Endodermal cell (in vitro differentiated cells): ENCODE measurements at regions not wholly inside any gene's neighbourhood (a gene's known extent, or its start where the extent isn't known, plus 50 kb on each side); places are given as distances from the start of the nearest gene placed in this dataset.

ENCODE experiments used
- DNase-seq: peaks from one replicate; pipeline ENCODE4 v3.0.0-alpha.2; 2017
- H3K27ac ChIP-seq: 2 replicates; pipeline ENCODE4 v1.5.1; 2013; ENCODE audit warnings: mild to moderate bottlenecking, low read depth, low read length, moderate library complexity
- H3K27me3 ChIP-seq: 2 replicates; pipeline ENCODE4 v1.6.1; 2013; ENCODE audit warnings: mild to moderate bottlenecking, low read length, moderate library complexity; ENCODE audit not compliant: insufficient read depth, control insufficient read depth, poor library complexity, severe bottlenecking
- H3K36me3 ChIP-seq: 2 replicates; pipeline ENCODE4 v1.7.0; 2013; ENCODE audit warnings: mild to moderate bottlenecking, low read length, moderate library complexity; ENCODE audit not compliant: control insufficient read depth, insufficient read depth
- H3K4me1 ChIP-seq: one replicate; pipeline ENCODE4 v1.7.0; 2013; ENCODE audit warnings: low read length; ENCODE audit not compliant: control insufficient read depth, insufficient read depth
- H3K4me3 ChIP-seq: 2 replicates; pipeline ENCODE4 v1.5.1; 2013; ENCODE audit warnings: mild to moderate bottlenecking, low read length, moderate library complexity
- H3K9ac ChIP-seq: 2 replicates; pipeline ENCODE4 v1.6.1; 2013; ENCODE audit warnings: mild to moderate bottlenecking, low read length, moderate library complexity; ENCODE audit not compliant: poor library complexity, severe bottlenecking; ENCODE audit errors: extremely low read depth
- H3K9me3 ChIP-seq: 2 replicates; pipeline ENCODE4 v1.6.1; 2013; ENCODE audit warnings: mild to moderate bottlenecking, low read length, moderate library complexity; ENCODE audit not compliant: control insufficient read depth
- H3K27ac Mint-ChIP-seq: 2 replicates; pipeline ENCODE4 v1.8.0; 2020; ENCODE audit warnings: mixed read lengths
- H3K27me3 Mint-ChIP-seq: 2 replicates; pipeline ENCODE4 v1.8.0; 2021; ENCODE audit warnings: mild to moderate bottlenecking, mixed read lengths; ENCODE audit not compliant: insufficient read depth
- H3K36me3 Mint-ChIP-seq: 2 replicates; pipeline ENCODE4 v1.8.0; 2020; ENCODE audit warnings: low read depth, mixed read lengths
- H3K4me1 Mint-ChIP-seq: 2 replicates; pipeline ENCODE4 v1.8.0; 2020; ENCODE audit warnings: mixed read lengths
- H3K4me3 Mint-ChIP-seq: 2 replicates; pipeline ENCODE4 v1.8.0; 2020; ENCODE audit warnings: mild to moderate bottlenecking, moderate library complexity, mixed read lengths
- H3K9me3 Mint-ChIP-seq: 2 replicates; pipeline ENCODE4 v1.8.0; 2020; ENCODE audit warnings: mild to moderate bottlenecking, mixed read lengths
- WGBS, 2 experiments: methylation state at CpG; one replicate each; pipeline versions ENCODE4 v1.1.5 to v1.1.7; 2013; ENCODE audit warnings: missing lambda C conversion rate in 2 of 2, mixed read lengths in 1 of 2; ENCODE audit not compliant: insufficient coverage in 1 of 2, insufficient read length in 1 of 2; 5-methylcytosine and 5-hydroxymethylcytosine counted together
- TF ChIP-seq, protein P1 (sequence below): fragments of 200-600 bp; sonication (generic); conservative IDR thresholded peaks from 2 replicates; pipeline ENCODE4 v1.5.0; 2021; ENCODE audit warnings: antibody characterized with exemption, mild to moderate bottlenecking

DNA sequence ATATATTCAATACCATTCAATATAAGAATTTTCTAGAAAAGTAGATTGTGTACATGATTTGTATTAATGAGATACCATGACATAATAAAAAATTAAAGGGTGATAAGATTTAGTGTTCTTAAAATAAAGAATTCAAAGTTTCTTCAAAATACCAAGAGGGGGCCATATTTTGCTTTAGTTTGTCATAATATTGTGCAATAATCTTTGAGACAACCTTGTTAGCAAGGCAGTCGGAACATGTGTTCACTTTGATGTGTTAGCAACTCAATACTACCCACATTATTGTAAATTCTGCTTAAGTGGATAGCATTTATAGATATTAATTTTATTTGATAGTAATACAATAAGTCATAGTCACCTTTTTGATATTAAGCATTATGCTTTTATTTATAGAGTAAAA lies 241.3 kb upstream of the PDGFD start:
- Histone ChIP-seq H3K9ac (no peak overlapping the region), H3K36me3 (no peaks in the 10 kb centered on the region), H3K27me3 (no peaks in the 10 kb centered on the region), H3K27ac (no peak overlapping the region), H3K4me3 (no peak overlapping the region), H3K9me3 (no peaks in the 10 kb centered on the region), H3K4me1 (peaks cover 15% of the 10 kb centered on the region)
- DNase-seq: no peak
- 92% methylated on average over 1 of the region's 1 CpG; no CpG with 5 or more reads in 1 of the 2 experiments for WGBS, 2 experiments
- Mint-ChIP-seq H3K4me3 (no peak overlapping the region), H3K27ac (no peak overlapping the region), H3K9me3 (no peaks in the 10 kb centered on the region), H3K27me3 (no peaks in the 10 kb centered on the region), H3K36me3 (no peaks in the 10 kb centered on the region), H3K4me1 (peaks cover 25% of the 10 kb centered on the region)
- TF ChIP-seq, protein P1, sequence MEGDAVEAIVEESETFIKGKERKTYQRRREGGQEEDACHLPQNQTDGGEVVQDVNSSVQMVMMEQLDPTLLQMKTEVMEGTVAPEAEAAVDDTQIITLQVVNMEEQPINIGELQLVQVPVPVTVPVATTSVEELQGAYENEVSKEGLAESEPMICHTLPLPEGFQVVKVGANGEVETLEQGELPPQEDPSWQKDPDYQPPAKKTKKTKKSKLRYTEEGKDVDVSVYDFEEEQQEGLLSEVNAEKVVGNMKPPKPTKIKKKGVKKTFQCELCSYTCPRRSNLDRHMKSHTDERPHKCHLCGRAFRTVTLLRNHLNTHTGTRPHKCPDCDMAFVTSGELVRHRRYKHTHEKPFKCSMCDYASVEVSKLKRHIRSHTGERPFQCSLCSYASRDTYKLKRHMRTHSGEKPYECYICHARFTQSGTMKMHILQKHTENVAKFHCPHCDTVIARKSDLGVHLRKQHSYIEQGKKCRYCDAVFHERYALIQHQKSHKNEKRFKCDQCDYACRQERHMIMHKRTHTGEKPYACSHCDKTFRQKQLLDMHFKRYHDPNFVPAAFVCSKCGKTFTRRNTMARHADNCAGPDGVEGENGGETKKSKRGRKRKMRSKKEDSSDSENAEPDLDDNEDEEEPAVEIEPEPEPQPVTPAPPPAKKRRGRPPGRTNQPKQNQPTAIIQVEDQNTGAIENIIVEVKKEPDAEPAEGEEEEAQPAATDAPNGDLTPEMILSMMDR: no peak

DNA sequence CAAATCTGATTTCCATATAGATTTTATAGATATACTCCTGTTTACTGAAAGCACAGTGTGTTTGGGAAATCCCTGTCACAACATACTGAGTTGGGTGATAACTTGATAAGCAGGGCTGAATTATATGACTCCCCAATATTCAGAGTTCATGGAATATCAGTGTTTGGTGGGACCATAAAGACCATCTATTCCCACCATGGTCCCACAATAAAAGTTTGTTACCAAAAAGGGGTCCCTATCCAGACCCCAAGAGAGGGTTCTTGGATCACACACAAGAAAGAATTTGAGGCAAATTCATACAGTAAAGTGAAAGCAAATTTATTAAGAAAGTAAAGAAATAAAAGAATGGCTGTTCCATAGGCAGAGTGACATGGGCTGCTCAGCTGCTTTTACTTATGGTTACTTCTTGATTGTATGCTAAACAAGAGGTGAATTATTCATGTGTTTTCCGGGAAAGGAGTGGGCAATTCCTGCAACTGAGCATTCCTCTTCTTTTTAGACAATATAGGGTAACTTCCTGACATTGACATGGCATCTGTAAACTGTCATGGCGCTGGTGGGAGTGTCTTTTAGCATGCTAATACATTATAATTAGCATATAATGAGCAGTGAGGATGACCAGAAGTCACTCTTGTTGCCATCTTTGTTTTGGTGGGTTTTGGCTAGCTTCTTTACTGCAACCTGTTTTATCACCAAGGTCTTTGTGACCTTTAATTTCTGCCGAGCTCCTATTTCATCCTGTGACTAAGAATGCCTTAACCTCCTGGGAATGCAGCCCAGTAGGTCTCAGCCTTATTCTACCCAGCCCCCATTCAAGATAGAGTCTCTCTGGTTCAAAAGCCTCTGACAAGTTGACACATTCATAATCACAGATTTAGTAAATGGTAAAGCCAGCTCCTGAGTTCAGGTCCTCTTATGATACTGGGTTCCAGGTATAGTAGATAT lies 240.6 kb upstream of the PDGFD start:
- no peaks in the 10 kb centered on the region for H3K36me3 Mint-ChIP-seq
- TF ChIP-seq, protein P1: no peak
- no peaks in the 10 kb centered on the region for H3K9me3 ChIP-seq
- H3K4me1 Mint-ChIP-seq: peaks cover 25% of the 10 kb centered on the region
- no peak overlapping the region for H3K27ac ChIP-seq
- H3K36me3 ChIP-seq: no peaks in the 10 kb centered on the region
- no peak for DNase-seq
- no peak overlapping the region for H3K9ac ChIP-seq
- no peaks in the 10 kb centered on the region for H3K27me3 Mint-ChIP-seq
- no peaks in the 10 kb centered on the region for H3K27me3 ChIP-seq
- no peak overlapping the region for H3K4me3 Mint-ChIP-seq
- H3K27ac Mint-ChIP-seq: peak overlapping the region; percentile 52
- 71 to 91% methylated on average over 1 to 2 of the region's 3 CpGs for WGBS, 2 experiments
- H3K4me3 ChIP-seq: no peak overlapping the region
- no peaks in the 10 kb centered on the region for H3K9me3 Mint-ChIP-seq
- H3K4me1 ChIP-seq: peaks cover 15% of the 10 kb centered on the region

DNA sequence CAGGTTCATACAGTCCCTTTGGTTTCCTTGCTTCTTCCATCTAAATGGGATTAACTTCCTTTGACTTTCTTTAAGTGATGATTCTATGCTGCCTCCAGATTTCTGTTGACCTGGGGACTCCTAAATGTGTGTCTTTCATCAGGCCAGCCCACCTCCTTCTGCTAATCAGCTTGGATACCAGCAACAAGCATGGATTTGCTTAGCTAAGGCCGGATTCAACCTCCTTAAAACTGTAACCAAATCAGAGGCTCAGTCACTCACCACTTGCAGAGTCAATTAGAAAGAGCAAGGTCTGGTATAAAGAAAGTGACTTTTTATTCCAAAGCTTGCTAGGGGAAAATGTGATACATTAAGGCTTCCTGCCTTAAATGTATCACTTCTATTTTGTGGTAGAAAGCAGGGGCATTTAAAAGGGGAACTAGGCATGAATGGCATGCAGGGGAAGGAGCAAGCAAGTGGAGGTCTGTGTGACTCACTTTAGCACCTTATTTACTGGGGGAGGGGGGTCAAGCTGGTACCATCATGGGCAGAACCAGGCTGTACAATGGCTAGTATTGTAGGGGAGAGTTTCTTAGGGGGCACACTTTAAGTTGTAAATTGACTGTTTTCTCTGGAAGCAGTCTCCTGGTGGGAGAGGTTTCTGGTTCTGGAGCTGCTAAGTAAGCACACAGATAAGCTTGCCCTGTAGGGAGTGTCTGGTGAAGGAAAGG lies 239.0 kb upstream of the PDGFD start:
- no peaks in the 10 kb centered on the region for H3K9me3 ChIP-seq
- H3K9me3 Mint-ChIP-seq: no peaks in the 10 kb centered on the region
- DNase-seq: peak; percentile 75
- no peaks in the 10 kb centered on the region for H3K36me3 ChIP-seq
- TF ChIP-seq, protein P1: no peak
- H3K27me3 ChIP-seq: no peaks in the 10 kb centered on the region
- H3K27ac Mint-ChIP-seq: peak overlapping the region; percentile 85
- no peaks in the 10 kb centered on the region for H3K27me3 Mint-ChIP-seq
- peak overlapping the region; percentile 27 for H3K4me3 Mint-ChIP-seq
- WGBS, 2 experiments: 61% methylated on average over 1 of the region's 1 CpG; no CpG with 5 or more reads in 1 of the 2 experiments
- H3K9ac ChIP-seq: no peak overlapping the region
- H3K27ac ChIP-seq: peak overlapping the region; percentile 39
- peaks cover 25% of the 10 kb centered on the region for H3K4me1 Mint-ChIP-seq
- H3K4me3 ChIP-seq: peak overlapping the region; percentile 26
- no peaks in the 10 kb centered on the region for H3K36me3 Mint-ChIP-seq
- H3K4me1 ChIP-seq: peaks cover 15% of the 10 kb centered on the region
